GM18951 (cell line): ENCODE measurements at regions not wholly inside any gene's neighbourhood (a gene's known extent, or its start where the extent isn't known, plus 50 kb on each side); places are given as distances from the start of the nearest gene placed in this dataset.

Source experiments
- POLR2A ChIP-seq: IDR thresholded peaks from 4 replicates; pipeline ENCODE4 v1.6.1; 2011; ENCODE audit warnings: mild to moderate bottlenecking; ENCODE audit not compliant: insufficient read length, insufficient read depth; ENCODE audit errors: extremely low read depth
- in situ Hi-C: fragments of 300-500 bp; cut with MboI; formaldehyde crosslinking; loops from one replicate; pipeline ENCODE4 v1.12.0; 2022; ENCODE audit warnings: low sequenced_read_pairs, mixed read lengths, inconsistent platforms; ENCODE audit not compliant: unreplicated experiment

GRCh38 chr5:96260009-96260408 lies 173.0 kb downstream of the PCSK1 start:
- no peak for TF ChIP-seq POLR2A
- in situ Hi-C loops: no loop called here

GRCh38 chr5:96259151-96259772 lies 173.8 kb downstream of the PCSK1 start:
- TF ChIP-seq POLR2A: no peak
- in situ Hi-C loops: no loop called here

- in situ Hi-C loops: no loop called here
- no peak for TF ChIP-seq POLR2A
Observed at GRCh38 chr5:96258692-96259091, 174.4 kb downstream of the PCSK1 start.

GRCh38 chr5:96257904-96258303 lies 175.1 kb downstream of the PCSK1 start:
- TF ChIP-seq POLR2A: no peak
- in situ Hi-C loops: no loop called here

- in situ Hi-C loops: no loop called here
- TF ChIP-seq POLR2A: no peak
Observed at GRCh38 chr5:96256795-96257470, 176.1 kb downstream of the PCSK1 start.

- TF ChIP-seq POLR2A: no peak
- in situ Hi-C loops: no loop called here
Observed at GRCh38 chr5:96254980-96255691, 177.9 kb downstream of the PCSK1 start.

GRCh38 chr5:96253140-96253539 lies 179.9 kb downstream of the PCSK1 start:
- in situ Hi-C loops: no loop called here
- TF ChIP-seq POLR2A: no peak

GRCh38 chr5:96252596-96252995 lies 180.5 kb downstream of the PCSK1 start:
- TF ChIP-seq POLR2A: no peak
- in situ Hi-C loops: no loop called here

GRCh38 chr5:96250782-96251181 lies 182.3 kb downstream of the PCSK1 start:
- no peak for TF ChIP-seq POLR2A
- in situ Hi-C loops: no loop called here

GRCh38 chr5:96248131-96248530 lies 184.9 kb downstream of the PCSK1 start:
- no peak for TF ChIP-seq POLR2A
- in situ Hi-C loops: no loop called here

GRCh38 chr5:96247708-96248107 lies 185.3 kb downstream of the PCSK1 start:
- in situ Hi-C loops: no loop called here
- TF ChIP-seq POLR2A: no peak

GRCh38 chr5:96247097-96247701 lies 185.8 kb downstream of the PCSK1 start:
- TF ChIP-seq POLR2A: no peak
- in situ Hi-C loops: no loop called here
